DND-41 (cell line): ENCODE measurements at regions not wholly inside any gene's neighbourhood (a gene's known extent, or its start where the extent isn't known, plus 50 kb on each side); places are given as distances from the start of the nearest gene placed in this dataset.

Source experiments
- EZH2 ChIP-seq: IDR thresholded peaks from 3 replicates; pipeline ENCODE4 v1.6.1; 2012; ENCODE audit warnings: borderline replicate concordance, low read depth, mild to moderate bottlenecking, moderate library complexity, low read length, inconsistent platforms; ENCODE audit not compliant: severe bottlenecking
- TF ChIP-seq, protein P1 (sequence below): IDR thresholded peaks from 2 replicates; pipeline ENCODE4 v1.5.1; 2012; ENCODE audit warnings: borderline replicate concordance, low read length, moderate library complexity, mild to moderate bottlenecking; ENCODE audit not compliant: poor library complexity, severe bottlenecking; ENCODE audit errors: extremely low read depth

DNA sequence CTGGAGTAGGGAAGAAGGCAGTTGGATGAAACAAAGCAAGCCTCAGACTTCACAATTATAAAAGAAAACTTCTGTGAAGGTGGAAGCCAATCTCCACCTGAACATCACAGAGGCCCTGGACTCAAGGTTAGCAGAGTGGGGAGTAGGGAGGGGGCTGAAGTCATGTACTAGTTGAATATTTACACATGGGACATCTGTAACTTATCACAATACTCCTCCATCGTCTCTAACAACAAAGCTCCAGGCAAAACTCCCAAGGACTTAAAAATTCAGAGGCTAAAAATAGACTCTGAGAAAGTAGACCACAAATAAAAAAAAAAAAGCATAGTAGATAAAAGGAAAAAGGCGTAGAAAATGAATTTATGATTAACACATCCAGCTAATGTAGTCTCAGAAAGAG is 326.3 kb upstream of the PKN2 start:
- TF ChIP-seq, protein P1, sequence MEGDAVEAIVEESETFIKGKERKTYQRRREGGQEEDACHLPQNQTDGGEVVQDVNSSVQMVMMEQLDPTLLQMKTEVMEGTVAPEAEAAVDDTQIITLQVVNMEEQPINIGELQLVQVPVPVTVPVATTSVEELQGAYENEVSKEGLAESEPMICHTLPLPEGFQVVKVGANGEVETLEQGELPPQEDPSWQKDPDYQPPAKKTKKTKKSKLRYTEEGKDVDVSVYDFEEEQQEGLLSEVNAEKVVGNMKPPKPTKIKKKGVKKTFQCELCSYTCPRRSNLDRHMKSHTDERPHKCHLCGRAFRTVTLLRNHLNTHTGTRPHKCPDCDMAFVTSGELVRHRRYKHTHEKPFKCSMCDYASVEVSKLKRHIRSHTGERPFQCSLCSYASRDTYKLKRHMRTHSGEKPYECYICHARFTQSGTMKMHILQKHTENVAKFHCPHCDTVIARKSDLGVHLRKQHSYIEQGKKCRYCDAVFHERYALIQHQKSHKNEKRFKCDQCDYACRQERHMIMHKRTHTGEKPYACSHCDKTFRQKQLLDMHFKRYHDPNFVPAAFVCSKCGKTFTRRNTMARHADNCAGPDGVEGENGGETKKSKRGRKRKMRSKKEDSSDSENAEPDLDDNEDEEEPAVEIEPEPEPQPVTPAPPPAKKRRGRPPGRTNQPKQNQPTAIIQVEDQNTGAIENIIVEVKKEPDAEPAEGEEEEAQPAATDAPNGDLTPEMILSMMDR: no peak
- TF ChIP-seq EZH2: no peak
